Trophoblast cell (in vitro differentiated cells and primary cell): ENCODE measurements at regions not wholly inside any gene's neighbourhood (a gene's known extent, or its start where the extent isn't known, plus 50 kb on each side); places are given as distances from the start of the nearest gene placed in this dataset.

Source experiments
- DNase-seq, 2 donors: peaks; one replicate each; pipeline ENCODE4 v3.0.0-alpha.2; 2016
- H2AFZ ChIP-seq: 2 replicates; pipeline ENCODE4 v1.6.1; 2013; ENCODE audit warnings: low read length, moderate library complexity, mild to moderate bottlenecking; ENCODE audit not compliant: insufficient read depth, poor library complexity
- H2AK5ac ChIP-seq: 2 replicates; pipeline ENCODE4 v1.6.1; 2013; ENCODE audit warnings: mild to moderate bottlenecking, low read length
- H2BK120ac ChIP-seq: 2 replicates; pipeline ENCODE4 v1.6.1; 2013; ENCODE audit warnings: low read length, mild to moderate bottlenecking, moderate library complexity; ENCODE audit not compliant: insufficient read depth, poor library complexity
- H2BK12ac ChIP-seq: 2 replicates; pipeline ENCODE4 v1.6.1; 2013; ENCODE audit warnings: mild to moderate bottlenecking, low read length, moderate library complexity
- H2BK5ac ChIP-seq: 2 replicates; pipeline ENCODE4 v1.6.1; 2013; ENCODE audit warnings: low read length, low read depth, moderate library complexity, mild to moderate bottlenecking; ENCODE audit not compliant: poor library complexity
- H3K14ac ChIP-seq: 2 replicates; pipeline ENCODE4 v1.6.1; 2013; ENCODE audit warnings: mild to moderate bottlenecking, low read length
- H3K18ac ChIP-seq: 2 replicates; pipeline ENCODE4 v1.6.1; 2013; ENCODE audit warnings: mild to moderate bottlenecking, low read length
- H3K23ac ChIP-seq: 2 replicates; pipeline ENCODE4 v1.6.1; 2013; ENCODE audit warnings: low read length
- H3K27ac ChIP-seq: 2 replicates; pipeline ENCODE4 v1.5.1; 2013; ENCODE audit warnings: low read depth, mild to moderate bottlenecking, inconsistent platforms, low read length, moderate library complexity
- H3K27me3 ChIP-seq: 2 replicates; pipeline ENCODE4 v1.6.1; 2013; ENCODE audit warnings: inconsistent platforms, mild to moderate bottlenecking, low read length, moderate library complexity; ENCODE audit not compliant: insufficient read depth
- H3K36me3 ChIP-seq, 2 experiments: 1 replicate in 1 of 2; 2 replicates in 1 of 2; pipeline ENCODE4 v1.6.1; 2013; ENCODE audit warnings: low read length in 2 of 2, mild to moderate bottlenecking in 2 of 2, moderate library complexity in 1 of 2; ENCODE audit not compliant: insufficient read depth in 2 of 2, control insufficient read depth in 1 of 2
- H3K4ac ChIP-seq: 2 replicates; pipeline ENCODE4 v1.6.1; 2013; ENCODE audit warnings: low read depth, mild to moderate bottlenecking, low read length, moderate library complexity
- H3K4me1 ChIP-seq, 2 experiments: 1 replicate in 1 of 2; 2 replicates in 1 of 2; pipeline ENCODE4 v1.6.1; 2013; ENCODE audit warnings: low read length in 2 of 2, mild to moderate bottlenecking in 2 of 2, moderate library complexity in 1 of 2; ENCODE audit not compliant: insufficient read depth in 2 of 2, control insufficient read depth in 1 of 2
- H3K4me2 ChIP-seq: 2 replicates; pipeline ENCODE4 v1.6.1; 2013; ENCODE audit warnings: inconsistent platforms, mild to moderate bottlenecking, low read length, moderate library complexity
- H3K4me3 ChIP-seq: 2 replicates; pipeline ENCODE4 v1.5.1; 2013; ENCODE audit warnings: mild to moderate bottlenecking, low read depth, low read length, inconsistent platforms
- H3K79me1 ChIP-seq: one replicate; pipeline ENCODE4 v1.6.1; 2013; ENCODE audit warnings: low read length
- H3K79me2 ChIP-seq: 2 replicates; pipeline ENCODE4 v1.6.1; 2013; ENCODE audit warnings: low read length, mild to moderate bottlenecking; ENCODE audit not compliant: control insufficient read depth, insufficient read depth, poor library complexity
- H3K9ac ChIP-seq: 2 replicates; pipeline ENCODE4 v1.6.1; 2013; ENCODE audit warnings: mild to moderate bottlenecking, low read length
- H3K9me3 ChIP-seq: 2 replicates; pipeline ENCODE4 v1.6.1; 2013; ENCODE audit warnings: low read depth, mild to moderate bottlenecking, control low read depth, inconsistent platforms, low read length; ENCODE audit not compliant: insufficient read depth
- H4K12ac ChIP-seq: 2 replicates; pipeline ENCODE4 v1.6.1; 2013; ENCODE audit warnings: low read depth, mild to moderate bottlenecking, low read length, moderate library complexity
- H4K8ac ChIP-seq: 2 replicates; pipeline ENCODE4 v1.6.1; 2013; ENCODE audit warnings: low read depth, mild to moderate bottlenecking, low read length, moderate library complexity
- H4K91ac ChIP-seq: one replicate; pipeline ENCODE4 v1.6.1; 2013; ENCODE audit warnings: low read depth, mild to moderate bottlenecking, low read length, moderate library complexity
- WGBS: extraction: QIAGEN DNeasy Blood & Tissue Kit; methylation state at CpG from one replicate; pipeline ENCODE4 v1.1.7; 2013; ENCODE audit warnings: missing lambda C conversion rate; ENCODE audit not compliant: insufficient read length, insufficient coverage; ENCODE audit errors: extremely low coverage; 5-methylcytosine and 5-hydroxymethylcytosine counted together

DNA sequence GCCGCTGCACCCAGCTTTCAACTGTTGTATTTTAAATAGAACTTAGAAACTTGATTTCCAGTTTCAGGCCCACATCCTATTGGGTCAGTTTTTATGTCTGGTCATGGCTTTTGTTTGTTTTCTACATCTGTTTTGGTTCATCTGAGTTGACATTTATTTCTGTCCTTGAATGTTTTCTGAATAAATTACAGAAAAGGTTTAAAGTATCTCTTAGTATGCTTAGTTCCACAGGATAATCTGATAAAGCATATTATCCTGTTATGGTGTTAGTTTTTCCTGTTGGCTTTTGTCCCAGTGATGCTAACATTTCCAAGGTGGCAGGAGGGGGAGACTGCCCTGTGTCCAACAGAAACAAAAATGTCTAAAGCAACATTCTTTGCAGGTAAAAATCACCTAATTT is 733.2 kb downstream of the INHBA start:
- no peak overlapping the region for H2AK5ac ChIP-seq
- H2BK120ac ChIP-seq: no peak overlapping the region
- H3K23ac ChIP-seq: no peak overlapping the region
- no peaks in the 10 kb centered on the region for H3K9me3 ChIP-seq
- H3K36me3 ChIP-seq: no peaks in the 10 kb centered on the region
- H3K9ac ChIP-seq: no peak overlapping the region
- H3K4me1 ChIP-seq: peaks cover 0 to 2% of the 10 kb centered on the region in 2 experiments
- no peak overlapping the region for H3K4ac ChIP-seq
- H3K14ac ChIP-seq: no peak overlapping the region
- H4K12ac ChIP-seq: no peak overlapping the region
- no peaks in the 10 kb centered on the region for H3K27me3 ChIP-seq
- H2BK5ac ChIP-seq: no peak overlapping the region
- H4K8ac ChIP-seq: no peak overlapping the region
- DNase-seq: no peak
- H3K79me2 ChIP-seq: no peaks in the 10 kb centered on the region
- no peak overlapping the region for H3K18ac ChIP-seq
- no peak overlapping the region for H4K91ac ChIP-seq
- peaks cover 2% of the 10 kb centered on the region for H3K79me1 ChIP-seq
- no peak overlapping the region for H2BK12ac ChIP-seq
- H2AFZ ChIP-seq: no peak overlapping the region
- H3K4me3 ChIP-seq: no peak overlapping the region
- H3K4me2 ChIP-seq: no peak overlapping the region
- H3K27ac ChIP-seq: no peak overlapping the region
- no CpG with 5 or more reads among the region's 1 CpG for WGBS

DNA sequence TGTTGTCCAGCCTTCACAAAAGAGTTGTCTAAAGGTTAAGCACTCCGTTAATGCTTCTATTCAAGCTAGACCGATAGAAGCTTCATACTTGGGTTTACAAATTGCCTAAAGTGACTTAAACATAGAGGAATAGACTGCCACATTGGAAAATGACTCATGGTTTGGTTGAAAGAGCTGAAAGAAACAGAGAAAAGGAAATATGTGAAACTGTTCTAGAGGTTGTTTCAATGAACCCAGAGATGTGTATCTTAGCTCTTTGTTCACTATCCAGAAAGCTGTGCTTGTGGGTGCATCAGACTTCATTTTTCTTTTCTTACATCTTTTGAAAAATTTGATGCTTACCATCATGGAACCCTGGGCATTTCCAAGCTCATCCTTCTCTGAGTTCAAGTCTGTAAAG is 736.2 kb downstream of the INHBA start:
- DNase-seq: no peak
- Histone ChIP-seq H3K18ac (no peak overlapping the region), H3K79me1 (peaks cover 2% of the 10 kb centered on the region)

DNA sequence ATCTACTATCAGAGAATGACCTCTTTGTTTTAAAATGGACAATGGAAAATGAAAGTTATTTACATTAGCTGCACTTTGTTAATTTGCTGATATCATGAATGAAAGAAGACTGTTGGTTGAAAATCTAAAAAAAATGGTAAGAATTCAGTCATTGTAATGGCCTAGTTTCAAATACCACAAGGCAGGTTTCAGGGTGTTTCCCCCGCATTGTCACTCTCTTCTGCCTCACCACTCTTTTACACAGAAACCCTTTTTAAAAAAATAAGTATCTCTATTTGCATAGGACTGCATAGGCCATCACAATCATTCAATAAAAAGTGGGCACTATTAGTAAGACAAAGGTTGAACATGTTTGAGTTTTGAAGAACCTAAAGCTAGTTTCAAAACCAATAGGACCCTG is 737.1 kb downstream of the INHBA start:
- Histone ChIP-seq H4K8ac (no peak overlapping the region), H3K14ac (no peak overlapping the region), H3K9me3 (no peaks in the 10 kb centered on the region), H4K12ac (no peak overlapping the region), H3K9ac (no peak overlapping the region), H2BK12ac (no peak overlapping the region), H3K4me3 (no peak overlapping the region), H3K23ac (no peak overlapping the region), H3K36me3 (no peaks in the 10 kb centered on the region), H2AK5ac (no peak overlapping the region), H3K79me2 (no peaks in the 10 kb centered on the region), H3K4ac (no peak overlapping the region), H4K91ac (no peak overlapping the region), H3K27me3 (no peaks in the 10 kb centered on the region), H3K4me2 (no peak overlapping the region), H2BK120ac (no peak overlapping the region), H2BK5ac (no peak overlapping the region), H3K4me1 (no peaks in the 10 kb centered on the region), H3K79me1 (no peaks in the 10 kb centered on the region), H3K27ac (no peak overlapping the region), H2AFZ (no peak overlapping the region), H3K18ac (no peak overlapping the region)
- WGBS: no CpG with 5 or more reads among the region's 1 CpG
- no peak for DNase-seq

More for the DNA sequence above, 736.2 kb downstream of the INHBA start:
- Histone ChIP-seq H2BK5ac (no peak overlapping the region), H2BK120ac (no peak overlapping the region), H4K12ac (no peak overlapping the region), H3K4me3 (no peak overlapping the region), H2AK5ac (no peak overlapping the region), H3K9ac (no peak overlapping the region), H3K79me2 (no peaks in the 10 kb centered on the region), H3K23ac (no peak overlapping the region), H3K4me1 (no peaks in the 10 kb centered on the region), H4K8ac (no peak overlapping the region), H3K27ac (no peak overlapping the region), H2BK12ac (no peak overlapping the region), H3K14ac (no peak overlapping the region), H2AFZ (no peak overlapping the region), H3K4me2 (no peak overlapping the region), H3K27me3 (no peaks in the 10 kb centered on the region), H4K91ac (no peak overlapping the region), H3K4ac (no peak overlapping the region), H3K36me3 (no peaks in the 10 kb centered on the region), H3K9me3 (no peaks in the 10 kb centered on the region)
- WGBS: no CpG with 5 or more reads among the region's 2 CpGs

DNA sequence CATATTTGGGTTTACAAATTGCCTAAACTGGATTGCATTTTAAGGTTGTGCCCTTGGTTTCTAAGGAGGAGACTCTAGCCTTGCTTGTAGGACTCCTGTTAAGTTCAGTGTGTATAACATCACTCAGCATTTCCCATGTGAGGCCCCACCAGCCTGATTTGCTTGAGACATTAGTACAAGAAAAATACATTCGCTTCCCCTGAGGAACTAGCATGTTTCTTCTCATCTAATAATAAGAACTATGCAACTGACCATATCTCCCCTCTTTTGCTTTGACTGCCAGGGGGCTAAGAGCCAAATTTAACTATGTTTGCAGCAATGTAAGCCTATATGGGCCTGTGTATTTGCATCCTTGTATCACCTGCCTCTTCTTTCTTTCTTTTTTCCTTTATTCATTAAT is 737.9 kb downstream of the INHBA start:
- no peaks in the 10 kb centered on the region for H3K79me2 ChIP-seq
- H2AK5ac ChIP-seq: no peak overlapping the region
- no peak overlapping the region for H3K27ac ChIP-seq
- no peak overlapping the region for H2BK12ac ChIP-seq
- no peak for DNase-seq
- H3K14ac ChIP-seq: no peak overlapping the region
- no peak overlapping the region for H4K12ac ChIP-seq
- H3K4ac ChIP-seq: no peak overlapping the region
- H3K79me1 ChIP-seq: no peaks in the 10 kb centered on the region
- H3K4me3 ChIP-seq: no peak overlapping the region
- H3K9ac ChIP-seq: no peak overlapping the region
- H3K27me3 ChIP-seq: no peaks in the 10 kb centered on the region
- no peak overlapping the region for H2AFZ ChIP-seq
- H2BK5ac ChIP-seq: no peak overlapping the region
- no peak overlapping the region for H3K18ac ChIP-seq
- no peaks in the 10 kb centered on the region for H3K36me3 ChIP-seq
- H4K8ac ChIP-seq: no peak overlapping the region
- no peak overlapping the region for H3K23ac ChIP-seq
- no peak overlapping the region for H3K4me2 ChIP-seq
- no peak overlapping the region for H4K91ac ChIP-seq
- no peak overlapping the region for H2BK120ac ChIP-seq
- no CpG with 5 or more reads among the region's 1 CpG for WGBS
- no peaks in the 10 kb centered on the region for H3K4me1 ChIP-seq
- H3K9me3 ChIP-seq: no peaks in the 10 kb centered on the region
